SKM-1 treated with dmso at 0.1 percent for 144 hours (cell line): ENCODE measurements at regions not wholly inside any gene's neighbourhood (a gene's known extent, or its start where the extent isn't known, plus 50 kb on each side); places are given as distances from the start of the nearest gene placed in this dataset.

Experiments
- DNase-seq: peaks from one replicate; lab custom pipeline; 2025; ENCODE audit not compliant: unreplicated experiment; lab: John Stamatoyannopoulos, UW

DNA sequence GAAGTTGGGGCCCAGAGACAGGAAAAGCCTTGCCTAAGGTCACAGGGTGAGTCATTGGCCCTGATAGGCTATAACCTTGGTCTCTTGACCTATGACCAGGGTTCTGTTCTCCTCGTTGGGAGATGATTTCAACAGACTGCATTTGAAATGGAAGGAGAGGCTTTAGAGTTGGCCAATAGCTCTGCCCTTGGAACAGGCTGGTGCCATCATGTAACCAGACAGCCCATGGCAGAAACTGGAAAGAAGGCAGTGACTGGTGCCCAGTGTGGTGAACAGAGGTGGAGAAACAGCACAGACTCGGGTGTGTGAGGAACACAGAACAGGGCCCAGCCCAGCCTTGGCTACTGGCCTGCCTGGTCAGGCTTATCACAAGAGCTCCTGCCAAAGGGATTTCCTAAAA is 109.8 kb upstream of the SLC25A48 start:
- no peak for DNase-seq

DNA sequence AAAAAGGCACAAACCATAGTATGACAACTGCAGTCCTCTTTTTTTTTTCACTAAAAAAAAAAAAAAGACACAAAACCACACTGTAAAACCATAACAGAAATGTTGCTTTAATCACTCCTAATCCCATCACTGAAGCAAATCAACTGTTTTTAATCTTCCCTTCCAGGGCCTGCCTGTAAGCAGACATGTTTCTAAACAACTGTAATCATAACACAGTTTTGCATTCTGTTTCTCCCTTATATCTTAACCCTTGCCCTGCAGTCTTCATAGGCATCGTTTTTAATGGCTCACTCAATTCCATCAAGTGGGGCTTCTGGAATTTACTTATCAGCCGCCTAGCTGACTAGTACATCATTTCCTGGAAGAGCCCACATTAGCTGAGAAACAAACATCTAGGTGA is 111.0 kb upstream of the SLC25A48 start:
- DNase-seq = no peak

DNA sequence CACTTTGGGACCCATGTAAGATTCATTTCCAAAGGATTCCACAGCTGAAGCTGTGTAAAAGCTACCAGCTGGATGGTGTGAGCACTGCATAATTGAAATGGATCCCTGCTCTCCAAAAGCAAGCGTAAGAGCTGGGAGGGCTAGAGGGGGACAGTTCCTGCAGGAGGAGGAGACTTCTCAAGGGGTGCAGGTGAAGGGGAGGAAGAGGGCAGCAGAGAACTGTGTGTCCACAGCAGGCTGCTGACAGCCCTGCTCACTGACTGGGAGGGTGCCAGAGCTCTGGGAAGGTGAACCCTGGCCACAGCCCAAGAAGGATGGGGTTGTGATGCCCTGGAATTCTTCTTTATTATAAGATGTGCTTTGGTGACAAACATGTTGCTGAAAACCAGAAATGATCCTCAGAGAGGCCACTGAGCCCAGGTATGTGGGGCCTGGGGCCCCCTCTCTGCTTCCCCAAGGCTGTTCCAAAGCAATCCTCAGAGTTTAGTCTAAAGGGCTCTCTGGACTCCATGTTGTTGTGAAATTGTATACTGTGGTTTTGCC is 112.8 kb upstream of the SLC25A48 start:
- DNase-seq = no peak

DNA sequence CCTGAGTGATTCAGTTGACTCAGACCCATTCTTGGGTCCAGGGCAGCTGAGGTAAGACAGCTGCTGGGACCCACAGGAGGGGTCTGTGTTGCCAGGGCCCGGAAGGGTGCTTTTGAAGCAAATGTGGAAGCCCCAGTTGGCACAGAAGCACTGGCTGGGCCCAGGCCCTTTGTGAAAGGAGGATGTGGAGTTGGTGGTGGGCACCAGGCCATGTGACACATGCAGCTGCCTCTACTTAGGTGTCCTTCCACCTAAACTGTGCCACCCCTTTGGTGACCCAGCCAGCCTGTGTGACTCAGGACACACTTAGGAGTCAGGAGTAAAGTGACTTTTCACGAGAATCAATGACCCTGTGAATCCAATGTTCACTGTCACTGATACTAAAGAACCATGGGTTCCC is 114.3 kb upstream of the SLC25A48 start:
- no peak for DNase-seq

DNA sequence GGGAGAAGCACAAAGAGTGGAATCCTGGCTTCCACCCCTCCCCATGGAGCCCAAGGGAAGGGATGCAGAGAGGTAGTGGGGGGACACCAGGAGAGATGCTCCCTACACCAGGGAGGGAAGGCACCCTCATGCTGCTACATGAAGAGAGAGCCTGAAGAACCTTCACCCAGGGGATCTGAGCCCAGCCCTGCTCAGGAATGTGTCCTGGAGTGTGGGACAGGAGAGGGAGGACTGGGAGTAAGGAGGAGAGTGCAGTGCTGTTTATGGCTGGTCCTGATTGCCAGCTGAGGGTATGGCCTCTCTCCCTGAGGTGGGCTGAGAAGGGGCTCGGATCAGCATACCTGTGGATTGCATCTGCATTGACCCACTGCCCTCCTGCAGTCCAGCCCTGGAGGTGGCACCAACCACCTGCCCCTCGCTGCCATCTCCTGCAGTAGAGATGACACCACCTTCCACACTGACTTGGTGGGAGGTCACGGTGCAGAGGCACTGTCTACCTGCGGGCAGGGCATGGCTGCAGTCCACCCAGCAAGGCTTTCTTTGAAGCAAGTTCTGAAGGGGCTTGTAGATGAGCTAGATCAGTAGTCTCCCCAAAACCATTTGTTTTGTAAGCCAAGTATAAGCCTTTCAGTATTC is 114.9 kb upstream of the SLC25A48 start:
- DNase-seq = no peak

DNA sequence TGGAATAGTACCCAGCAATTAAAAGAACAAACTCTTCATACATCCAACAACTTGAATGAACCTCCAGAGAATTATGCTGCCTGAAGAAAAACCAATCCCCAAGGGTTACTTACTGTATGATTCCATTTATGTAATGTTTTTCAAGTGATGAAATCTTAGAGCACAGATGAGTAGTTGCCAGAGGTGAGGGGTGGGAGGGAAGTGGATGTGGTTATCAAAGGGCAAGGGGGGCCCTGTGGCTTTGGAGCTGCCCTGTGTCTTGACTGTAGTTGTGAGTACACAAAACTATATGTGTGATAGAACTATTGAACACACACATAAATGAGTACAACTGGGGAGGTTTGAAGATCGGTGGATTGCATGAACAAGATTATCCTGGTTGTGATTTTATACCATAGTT is 115.8 kb upstream of the SLC25A48 start:
- DNase-seq = no peak

DNA sequence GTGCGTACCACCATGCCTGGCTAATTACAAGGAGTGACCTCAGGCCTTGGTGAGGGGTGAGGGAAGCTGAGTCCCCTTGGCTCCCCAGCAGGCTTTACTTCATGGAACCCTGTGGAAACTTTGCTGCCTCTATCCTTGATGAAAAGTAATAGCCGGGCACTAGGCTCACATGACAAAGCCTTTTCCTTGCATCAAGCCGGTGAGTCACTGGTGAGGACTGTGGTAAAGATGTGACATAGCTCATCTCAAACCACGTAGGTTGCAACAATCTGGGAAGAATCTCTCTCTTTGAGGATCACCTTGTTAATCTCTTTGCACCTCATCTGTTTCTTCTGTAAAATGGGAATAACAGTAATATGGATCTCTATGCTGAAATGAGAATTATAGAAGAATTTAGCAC is 116.3 kb upstream of the SLC25A48 start:
- DNase-seq = no peak

DNA sequence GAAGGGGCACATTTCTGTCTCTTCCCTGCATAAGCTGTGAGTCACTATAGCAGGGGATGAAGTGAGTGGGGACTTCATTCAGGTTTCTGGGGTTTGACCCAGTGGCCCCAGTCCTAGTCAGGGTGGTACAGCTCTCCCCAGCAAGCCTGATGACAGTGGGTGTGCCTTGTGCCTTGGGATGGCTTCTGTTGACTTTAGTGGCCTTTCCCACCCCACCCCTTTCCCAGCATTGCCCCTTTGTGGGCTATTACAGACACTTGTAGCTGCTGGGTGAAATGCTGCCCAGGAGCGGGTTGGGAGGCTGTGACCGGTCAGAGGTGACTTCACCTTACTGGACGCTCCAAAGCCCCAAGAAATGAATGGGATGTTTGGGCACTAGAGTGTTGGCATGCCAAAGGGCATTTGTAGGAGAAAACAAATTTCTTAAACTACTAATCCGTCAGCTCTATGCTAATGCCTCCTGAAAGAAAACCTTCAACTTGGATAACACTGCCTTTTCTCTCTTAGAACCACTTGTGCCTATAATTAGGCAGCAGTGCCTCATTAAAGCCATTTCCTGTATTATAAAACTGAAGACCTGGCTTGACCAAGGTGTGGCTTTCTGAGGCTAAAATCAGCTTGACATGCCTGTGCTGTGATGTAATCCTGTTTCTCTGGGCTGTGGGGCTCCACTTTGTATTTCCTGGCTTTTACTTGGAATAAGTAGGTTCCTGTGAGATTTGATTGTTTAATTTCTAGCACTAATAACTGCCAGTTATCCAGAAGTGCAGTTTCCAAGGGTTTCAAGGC is 119.0 kb upstream of the SLC25A48 start:
- no peak for DNase-seq

DNA sequence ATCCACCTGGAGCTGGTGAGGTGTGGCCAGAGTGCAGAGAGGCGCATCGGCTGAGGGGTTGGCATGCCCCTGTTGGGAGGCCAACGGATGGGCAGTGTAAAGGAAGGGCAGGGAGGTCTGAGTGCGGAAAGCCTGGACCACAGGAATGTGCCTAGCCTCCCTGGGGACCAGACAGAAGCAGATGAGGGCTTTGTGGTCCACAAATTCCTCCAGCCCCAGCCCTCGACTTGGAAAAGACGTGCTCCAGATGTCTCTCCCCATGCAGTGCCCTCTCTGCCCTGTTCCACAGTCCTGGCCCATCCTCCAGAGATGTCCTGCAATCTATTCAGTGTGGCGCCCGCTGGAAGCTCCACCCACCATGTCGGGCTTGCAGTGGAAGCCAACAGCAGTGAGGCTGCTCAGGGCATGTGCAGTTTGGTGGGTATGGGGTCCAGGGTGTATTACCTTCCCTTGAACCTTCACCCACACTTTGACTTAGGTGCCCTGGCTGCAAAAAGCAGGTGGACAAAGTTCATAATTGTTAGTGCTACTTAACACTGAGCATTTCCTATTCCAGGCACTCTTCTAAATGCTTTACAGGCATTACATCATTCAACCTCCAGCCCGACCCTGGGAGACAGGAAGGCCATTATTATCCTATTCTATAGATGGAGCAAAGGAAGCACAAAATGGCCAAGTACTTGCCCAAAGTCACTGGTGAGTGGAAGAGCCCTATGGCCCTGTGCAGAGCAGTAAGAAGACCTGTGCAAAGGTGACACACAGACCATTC is 120.2 kb upstream of the SLC25A48 start:
- no peak for DNase-seq

DNA sequence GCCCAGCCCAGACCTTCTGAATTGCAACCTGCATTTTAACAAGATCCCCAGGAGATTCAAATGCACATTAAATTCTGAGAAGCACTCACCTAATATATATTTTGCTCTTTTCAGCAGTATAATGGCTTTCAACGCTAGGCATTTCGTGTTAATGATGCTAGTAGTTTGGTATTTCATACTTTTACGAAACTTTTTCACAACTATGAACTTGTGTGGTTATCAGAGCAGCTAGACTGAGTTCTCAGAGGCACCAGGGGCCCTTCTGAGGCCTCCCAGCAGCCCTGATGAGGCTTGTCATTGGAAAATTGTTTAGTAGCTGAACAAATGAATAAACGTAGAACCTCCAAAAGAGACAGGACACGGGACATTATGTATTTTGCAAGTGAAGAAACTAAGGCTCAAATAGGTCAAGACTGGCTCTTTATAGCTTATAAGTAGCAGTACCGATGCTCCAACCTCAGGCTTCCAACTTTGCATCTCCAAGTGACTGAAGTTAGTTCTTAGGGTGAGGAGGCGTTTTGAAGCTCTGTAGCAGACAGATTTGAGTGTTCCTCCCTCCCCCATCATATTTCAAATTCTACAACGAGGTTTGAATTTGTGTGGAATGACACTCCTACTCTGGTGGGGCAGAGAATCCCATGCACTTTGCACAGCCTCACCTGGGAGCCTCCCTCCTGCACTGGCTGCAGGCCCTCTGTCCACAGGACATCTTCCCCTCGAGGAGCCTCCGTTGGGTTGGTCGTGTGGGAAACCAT is 121.1 kb upstream of the SLC25A48 start:
- DNase-seq = no peak

DNA sequence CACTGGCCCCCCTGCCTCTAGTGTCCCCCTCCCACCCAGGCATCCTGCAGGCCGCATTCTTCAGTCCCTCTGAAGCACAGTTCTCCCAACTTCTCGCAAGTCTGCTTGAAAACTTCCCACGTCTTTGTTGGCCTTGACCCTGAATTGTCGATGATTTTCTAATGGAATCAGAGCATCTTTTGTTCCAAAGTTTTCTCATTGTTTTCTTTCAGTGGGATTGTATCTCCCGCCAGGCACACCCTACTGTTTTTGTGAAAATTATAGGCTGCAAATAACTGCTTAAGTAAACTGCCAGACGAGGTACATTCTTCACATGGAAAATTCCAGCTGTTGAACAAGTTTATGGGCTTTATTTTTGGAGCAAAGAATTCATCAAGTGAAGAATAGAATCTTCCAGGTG is 122.6 kb upstream of the SLC25A48 start:
- DNase-seq = no peak

DNA sequence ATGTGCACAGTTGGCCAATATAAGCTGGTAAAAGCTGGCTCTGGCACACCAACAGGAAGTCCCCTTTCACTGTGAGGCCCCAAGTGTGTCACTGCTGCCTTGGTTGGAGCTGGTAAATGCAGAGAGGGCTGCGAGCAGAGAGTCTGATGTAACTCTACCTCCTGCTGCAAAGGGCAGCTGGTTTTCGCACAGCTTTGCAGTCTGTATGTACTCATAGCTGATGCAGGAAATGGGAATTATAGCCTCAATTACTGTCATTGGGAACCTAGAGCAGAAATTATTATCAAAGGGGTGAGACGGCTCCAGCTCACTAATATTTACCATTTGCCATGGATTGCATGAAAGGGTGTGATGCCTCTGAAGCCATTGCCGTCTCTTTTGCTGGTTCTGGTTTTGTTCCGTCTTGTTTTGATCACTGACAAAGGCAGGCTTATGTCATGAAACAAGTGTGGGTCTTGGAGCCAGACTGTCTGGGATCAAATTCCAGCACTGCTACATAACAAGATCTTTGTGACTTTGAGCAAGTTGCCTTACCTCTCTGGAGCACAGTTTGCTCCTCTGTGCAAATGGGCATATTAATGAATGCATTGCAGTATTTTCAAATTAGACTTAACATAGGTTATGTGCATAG is 124.3 kb upstream of the SLC25A48 start:
- DNase-seq = no peak

DNA sequence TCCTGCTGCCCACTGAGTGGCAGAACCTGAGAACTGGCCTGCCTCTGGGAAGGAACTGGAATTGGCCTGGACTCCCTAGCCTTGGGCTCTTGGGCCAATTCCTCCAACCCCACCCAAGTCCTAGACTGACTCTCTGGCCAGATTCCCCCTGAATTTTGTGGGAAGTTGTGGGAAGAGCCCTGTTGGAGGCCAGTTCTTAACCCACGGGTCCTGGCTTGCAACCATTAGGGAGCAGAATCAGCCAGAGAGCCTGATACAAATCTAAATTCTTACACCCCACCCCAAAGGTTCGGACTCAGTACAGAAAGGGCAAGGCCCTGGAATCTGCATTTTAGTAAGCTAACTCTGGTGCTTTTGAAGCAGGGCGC is 125.3 kb upstream of the SLC25A48 start:
- no peak for DNase-seq

DNA sequence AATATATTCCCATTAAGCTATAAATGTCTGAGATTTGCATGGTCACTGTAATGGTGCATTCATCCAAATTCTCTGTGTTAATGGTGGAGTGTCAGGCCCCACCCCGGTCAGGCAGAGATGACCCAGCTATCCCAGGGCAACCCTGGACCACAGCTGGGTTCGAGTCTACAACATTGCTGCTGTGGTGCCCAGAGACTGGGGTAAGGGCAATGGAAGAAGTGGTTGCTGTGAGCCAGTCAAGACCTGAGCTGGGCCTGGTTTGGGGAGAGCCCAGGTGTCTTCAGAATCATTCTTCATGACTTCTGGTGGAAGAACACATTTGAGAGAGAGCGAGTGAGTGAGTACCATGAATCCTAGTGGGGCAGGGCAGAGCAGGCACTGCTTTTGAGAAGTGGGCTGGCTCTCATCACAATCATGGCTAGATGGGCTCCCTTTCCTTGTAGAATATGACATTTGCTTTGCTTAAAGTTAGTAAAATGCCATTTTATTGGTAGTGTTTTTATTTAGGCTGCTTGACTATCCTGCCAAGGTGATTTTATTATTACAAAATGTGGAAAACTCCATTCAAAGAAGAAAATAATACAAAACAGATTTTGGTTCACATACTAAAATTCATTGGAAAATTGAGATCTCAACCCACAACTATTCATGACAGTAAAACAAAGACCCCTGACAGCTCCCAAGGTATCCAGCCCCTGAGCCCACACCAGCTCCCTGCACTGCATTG is 125.8 kb upstream of the SLC25A48 start:
- DNase-seq = no peak

DNA sequence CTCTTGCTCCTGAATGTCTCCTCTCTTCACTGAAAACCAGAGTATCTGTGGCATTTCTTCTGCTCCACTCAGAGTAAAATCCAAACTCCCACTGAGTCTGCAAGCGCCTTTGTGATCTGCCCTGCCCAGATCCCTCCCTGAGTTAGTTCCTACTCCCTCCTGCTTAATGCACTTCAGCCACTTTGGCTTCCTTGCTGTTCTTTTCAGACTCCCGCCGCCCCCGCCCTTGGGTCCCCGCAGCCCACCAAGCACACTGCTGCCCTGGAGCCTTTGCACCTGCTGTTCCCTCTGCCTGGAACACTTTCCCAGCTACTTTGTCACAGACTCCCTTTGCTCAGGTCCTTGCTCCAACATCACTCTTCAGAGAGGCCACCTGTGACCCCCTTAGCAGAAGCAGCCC is 127.2 kb upstream of the SLC25A48 start:
- DNase-seq = no peak

DNA sequence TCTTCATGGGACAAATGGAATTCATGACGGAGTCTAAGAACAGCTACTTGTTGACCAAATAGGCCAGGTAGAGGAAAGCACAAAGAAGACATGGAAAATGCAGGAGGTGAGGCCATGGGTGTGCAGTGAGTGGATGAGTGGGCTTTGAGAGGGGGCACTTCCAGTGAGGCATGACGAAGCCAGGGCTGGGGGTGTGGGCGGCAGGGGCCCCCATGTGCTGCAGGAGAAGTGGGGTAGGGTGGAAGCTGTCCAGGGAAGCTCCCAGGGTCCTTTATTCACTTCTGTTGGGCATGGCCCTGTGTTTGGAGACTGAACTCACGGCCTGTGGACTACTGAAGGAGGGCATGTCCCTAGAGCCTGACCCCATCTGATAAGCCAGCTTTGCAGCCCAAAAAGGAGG is 127.6 kb upstream of the SLC25A48 start:
- DNase-seq = no peak

DNA sequence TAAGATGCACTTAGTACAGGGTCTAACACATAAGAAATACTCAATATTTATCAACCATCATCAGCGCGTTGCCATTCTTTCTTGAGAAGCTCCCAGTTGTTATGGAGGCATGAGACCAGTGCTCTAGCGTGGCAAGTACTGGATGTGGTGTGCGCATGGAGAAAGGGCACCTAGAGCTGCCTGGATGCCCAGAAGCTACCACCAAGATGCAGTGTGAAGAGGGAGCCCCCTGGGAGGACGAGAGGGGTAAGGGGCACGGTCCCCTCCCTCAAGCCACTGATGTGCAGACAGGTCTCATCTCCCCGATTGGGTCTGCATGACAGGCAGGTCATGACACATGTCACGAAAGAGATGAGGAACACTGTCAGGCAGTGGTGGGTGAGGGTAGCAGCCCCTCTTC is 127.7 kb upstream of the CXCL14 start:
- DNase-seq = no peak

DNA sequence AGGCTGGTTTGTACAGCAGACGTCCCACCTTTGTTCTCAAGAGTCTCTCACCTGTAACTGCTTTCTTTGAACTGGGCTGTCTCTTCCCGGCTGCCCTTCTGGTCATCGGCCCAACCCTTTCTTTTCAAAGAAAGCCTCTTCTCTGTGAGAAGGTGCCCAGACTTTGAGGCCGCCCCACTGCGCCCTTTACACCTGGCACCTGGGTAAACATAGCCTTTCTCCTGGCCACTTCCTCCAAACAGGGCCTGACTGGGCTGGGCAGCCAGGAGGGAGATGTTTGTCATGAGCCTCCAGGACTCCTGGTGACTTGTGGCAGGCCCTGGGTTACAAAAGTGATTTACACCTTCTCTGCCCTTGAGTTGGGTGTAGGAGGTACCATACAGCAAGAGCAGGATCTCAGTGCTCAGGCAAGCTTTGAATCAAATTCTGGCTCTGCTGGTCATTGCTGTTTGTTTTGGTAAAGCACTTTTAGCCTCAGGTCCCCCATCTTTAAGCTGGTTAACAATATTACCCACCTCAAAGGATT is 127.2 kb upstream of the CXCL14 start:
- no peak for DNase-seq

DNA sequence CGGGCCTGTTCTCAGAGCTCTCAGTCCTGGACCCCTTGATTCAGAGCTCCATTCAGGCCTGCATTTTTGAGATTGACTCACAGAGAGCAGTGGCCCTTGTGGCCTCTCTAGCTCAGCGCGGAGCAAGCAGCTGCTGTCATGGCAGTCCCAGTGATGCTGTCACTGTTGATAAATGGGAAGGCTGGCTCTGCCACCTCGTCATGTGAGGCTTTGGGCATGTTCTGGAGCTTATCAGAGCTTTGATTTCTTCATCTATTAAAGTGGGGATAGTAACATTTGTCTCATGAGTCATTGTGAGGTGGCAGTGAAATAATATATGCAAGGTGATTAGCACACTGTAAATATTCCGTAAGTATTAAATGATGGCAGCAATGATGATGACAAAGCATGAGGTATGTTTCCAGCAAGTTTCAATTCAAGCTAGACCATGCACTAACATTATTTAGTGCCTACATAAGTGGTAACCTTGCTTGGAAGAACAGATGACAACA is 126.4 kb upstream of the CXCL14 start:
- no peak for DNase-seq

DNA sequence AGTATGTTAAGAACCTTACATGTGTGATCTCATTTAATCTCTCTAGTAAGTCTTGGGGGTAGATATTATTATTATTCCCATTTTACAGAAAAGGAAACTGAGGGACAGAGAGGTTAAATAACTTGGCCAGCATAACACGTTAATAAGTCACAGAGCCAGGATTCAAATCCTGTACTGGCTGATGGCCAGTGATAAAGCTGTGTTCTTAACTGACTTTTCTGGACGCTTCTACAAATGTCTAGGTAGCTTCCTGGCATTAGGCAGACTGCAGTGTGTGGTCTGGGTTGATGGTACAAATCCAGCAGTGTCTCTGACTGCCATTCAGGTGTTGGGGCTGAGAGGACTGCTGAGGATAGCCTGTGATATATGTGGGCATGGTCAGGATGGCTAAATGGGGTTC is 125.8 kb upstream of the CXCL14 start:
- DNase-seq = no peak
